Cardiac muscle cell (in vitro differentiated cells and primary cell): ENCODE measurements at regions not wholly inside any gene's neighbourhood (a gene's known extent, or its start where the extent isn't known, plus 50 kb on each side); places are given as distances from the start of the nearest gene placed in this dataset.

Experiments used
- DNase-seq, 2 donors: peaks; one replicate each; pipeline versions ENCODE4 v3.0.0 to v3.0.0-alpha.2; 2010 to 2017; ENCODE audit warnings: low read depth in 1 of 2, low spot score in 1 of 2
- H3K27ac ChIP-seq: fragments of 200-600 bp; sonication (generic); 2 replicates; pipeline ENCODE4 v1.5.1; 2016
- H3K27me3 ChIP-seq: fragments of 200-600 bp; sonication (generic); 2 replicates; pipeline ENCODE4 v1.6.0; 2016; ENCODE audit warnings: control low read depth
- H3K36me3 ChIP-seq: fragments of 200-600 bp; sonication (generic); 2 replicates; pipeline ENCODE4 v1.5.1; 2016; ENCODE audit warnings: control low read depth
- H3K4me1 ChIP-seq: fragments of 200-600 bp; sonication (generic); 2 replicates; pipeline ENCODE4 v1.8.1; 2017; ENCODE audit warnings: low read depth, mild to moderate bottlenecking, mixed run types
- H3K4me3 ChIP-seq: fragments of 200-600 bp; sonication (generic); 2 replicates; pipeline ENCODE4 v1.5.1; 2016; ENCODE audit warnings: mild to moderate bottlenecking
- H3K9me3 ChIP-seq: fragments of 200-600 bp; sonication (generic); 2 replicates; pipeline ENCODE4 v1.5.1; 2017; ENCODE audit warnings: low read depth, mild to moderate bottlenecking, control low read depth
- TF ChIP-seq, protein P1 (sequence below): IDR thresholded peaks from 2 replicates; pipeline ENCODE4 v1.5.1; 2012; ENCODE audit warnings: low read depth, mild to moderate bottlenecking, low read length

GRCh38 chr4:8754634-8755589, 116.7 kb downstream of the HMX1 start:
- no peaks in the 10 kb centered on the region for H3K4me1 ChIP-seq
- TF ChIP-seq, protein P1, sequence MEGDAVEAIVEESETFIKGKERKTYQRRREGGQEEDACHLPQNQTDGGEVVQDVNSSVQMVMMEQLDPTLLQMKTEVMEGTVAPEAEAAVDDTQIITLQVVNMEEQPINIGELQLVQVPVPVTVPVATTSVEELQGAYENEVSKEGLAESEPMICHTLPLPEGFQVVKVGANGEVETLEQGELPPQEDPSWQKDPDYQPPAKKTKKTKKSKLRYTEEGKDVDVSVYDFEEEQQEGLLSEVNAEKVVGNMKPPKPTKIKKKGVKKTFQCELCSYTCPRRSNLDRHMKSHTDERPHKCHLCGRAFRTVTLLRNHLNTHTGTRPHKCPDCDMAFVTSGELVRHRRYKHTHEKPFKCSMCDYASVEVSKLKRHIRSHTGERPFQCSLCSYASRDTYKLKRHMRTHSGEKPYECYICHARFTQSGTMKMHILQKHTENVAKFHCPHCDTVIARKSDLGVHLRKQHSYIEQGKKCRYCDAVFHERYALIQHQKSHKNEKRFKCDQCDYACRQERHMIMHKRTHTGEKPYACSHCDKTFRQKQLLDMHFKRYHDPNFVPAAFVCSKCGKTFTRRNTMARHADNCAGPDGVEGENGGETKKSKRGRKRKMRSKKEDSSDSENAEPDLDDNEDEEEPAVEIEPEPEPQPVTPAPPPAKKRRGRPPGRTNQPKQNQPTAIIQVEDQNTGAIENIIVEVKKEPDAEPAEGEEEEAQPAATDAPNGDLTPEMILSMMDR: no peak
- H3K9me3 ChIP-seq: no peaks in the 10 kb centered on the region
- H3K27ac ChIP-seq: no peak overlapping the region
- H3K27me3 ChIP-seq: peaks cover 3% of the 10 kb centered on the region
- no peak for DNase-seq
- no peak overlapping the region for H3K4me3 ChIP-seq
- no peaks in the 10 kb centered on the region for H3K36me3 ChIP-seq

- Histone ChIP-seq H3K9me3 (no peaks in the 10 kb centered on the region), H3K27me3 (peaks cover 3% of the 10 kb centered on the region), H3K27ac (no peak overlapping the region), H3K4me1 (no peaks in the 10 kb centered on the region), H3K4me3 (no peak overlapping the region), H3K36me3 (no peaks in the 10 kb centered on the region)
- DNase-seq: no peak
- TF ChIP-seq, protein P1: no peak
These were observed 123.4 kb downstream of the HMX1 start for GRCh38 chr4:8748236-8748575.

DNA sequence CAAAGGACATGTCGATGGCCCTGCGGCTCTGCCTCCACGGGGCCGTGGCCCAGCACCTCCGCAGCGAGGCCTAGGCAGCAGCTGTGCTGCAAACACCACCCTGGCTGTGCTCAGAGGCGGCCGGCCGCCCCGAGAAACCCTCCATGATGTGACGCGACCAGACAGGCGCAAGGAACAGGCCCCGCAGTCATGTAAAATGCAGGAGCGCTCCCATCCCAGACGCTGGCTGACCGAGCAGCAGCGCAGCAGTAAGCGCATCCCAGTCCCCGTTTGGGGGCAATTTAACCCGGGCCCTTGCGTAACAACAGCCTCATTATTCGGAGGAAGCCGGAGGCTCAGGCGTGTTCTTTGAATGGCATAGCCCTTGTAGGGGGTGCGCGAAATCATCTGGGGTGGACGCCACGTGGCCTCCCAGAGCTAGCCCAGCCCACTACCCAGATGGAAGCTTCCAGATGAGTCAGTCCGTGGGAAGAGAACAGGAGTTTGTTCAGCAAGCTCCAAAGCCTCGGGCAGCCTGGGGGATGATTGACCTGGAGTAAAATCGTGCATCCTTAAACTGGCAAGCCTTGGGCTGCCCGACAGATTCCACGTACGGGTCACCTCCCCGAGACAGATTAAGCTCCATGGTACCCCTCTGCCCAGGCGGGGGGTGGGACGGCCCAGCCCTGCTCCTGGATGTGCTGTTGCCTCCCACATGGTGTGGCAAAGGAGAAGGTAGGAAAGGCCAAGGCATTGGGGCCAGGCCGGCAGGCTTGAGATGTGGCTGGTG, 124.0 kb downstream of the HMX1 start:
- TF ChIP-seq, protein P1: no peak
- H3K4me3 ChIP-seq: no peak overlapping the region
- no peaks in the 10 kb centered on the region for H3K36me3 ChIP-seq
- H3K27me3 ChIP-seq: peaks cover 3% of the 10 kb centered on the region
- DNase-seq: no peak
- H3K4me1 ChIP-seq: no peaks in the 10 kb centered on the region
- no peaks in the 10 kb centered on the region for H3K9me3 ChIP-seq
- H3K27ac ChIP-seq: no peak overlapping the region

DNA sequence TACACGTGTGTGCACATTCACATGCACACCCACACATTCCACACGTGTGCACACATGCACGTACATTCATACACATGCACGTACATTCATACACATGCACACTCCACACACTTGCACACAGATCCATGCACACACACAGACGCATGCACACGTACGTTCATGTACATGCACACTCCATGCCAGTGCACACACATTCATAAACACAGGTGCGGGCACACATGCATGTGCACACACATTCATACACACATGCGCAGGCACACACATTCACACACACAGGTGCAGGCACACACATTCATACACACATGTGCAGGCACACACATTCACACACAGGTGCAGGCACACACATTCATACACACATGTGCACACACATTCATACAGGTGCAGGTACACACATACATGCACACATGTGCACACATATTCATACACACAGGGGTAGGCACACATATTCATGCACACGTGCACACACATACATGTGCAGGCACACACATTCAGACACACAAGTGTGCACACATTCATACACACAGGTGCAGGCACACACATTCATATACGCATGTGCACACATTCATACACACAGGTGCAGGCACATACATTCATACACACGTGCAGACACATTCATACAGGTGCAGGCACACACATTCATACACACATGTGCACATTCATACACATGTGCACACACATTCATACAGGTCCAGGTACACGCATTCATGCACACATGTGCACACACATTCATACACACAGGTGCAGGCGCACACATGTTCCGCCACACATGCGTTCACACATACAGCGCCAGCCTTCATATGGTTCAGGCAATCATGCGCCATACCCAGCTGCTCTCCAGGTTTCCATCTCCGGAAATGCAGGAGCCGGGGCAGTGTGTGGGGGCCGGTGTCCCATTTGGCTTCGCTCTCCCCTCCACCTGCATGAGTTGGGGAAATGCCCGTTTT, 124.8 kb downstream of the HMX1 start:
- H3K4me3 ChIP-seq: no peak overlapping the region
- peaks cover under 1% of the 10 kb centered on the region for H3K27me3 ChIP-seq
- TF ChIP-seq, protein P1: no peak
- H3K4me1 ChIP-seq: no peaks in the 10 kb centered on the region
- H3K36me3 ChIP-seq: no peaks in the 10 kb centered on the region
- H3K27ac ChIP-seq: no peak overlapping the region
- no peaks in the 10 kb centered on the region for H3K9me3 ChIP-seq
- no peak for DNase-seq

GRCh38 chr4:8745826-8746225, 125.8 kb downstream of the HMX1 start:
- Histone ChIP-seq H3K9me3 (no peaks in the 10 kb centered on the region), H3K36me3 (no peaks in the 10 kb centered on the region), H3K27ac (no peak overlapping the region), H3K4me3 (no peak overlapping the region), H3K27me3 (no peaks in the 10 kb centered on the region), H3K4me1 (no peaks in the 10 kb centered on the region)
- TF ChIP-seq, protein P1: no peak
- DNase-seq: no peak
